K562 (cell line): ENCODE measurements at regions not wholly inside any gene's neighbourhood (a gene's known extent, or its start where the extent isn't known, plus 50 kb on each side); places are given as distances from the start of the nearest gene placed in this dataset.

Experiments
- ATAC-seq: fragments of 200-7000 bp; cut with Tn5 transposase; 3 replicates; pipeline ENCODE4 v1.9.1; 2020; ENCODE audit warnings: moderate library complexity
- BruUV-seq: library from RNA; stranded (reverse); fragments of 400-500 nt; replicated peaks from 2 replicates; lab custom pipeline; 2021; lab: Mats Ljungman, UMichigan
- CTCF ChIA-PET: fragments of 300-600 bp; formaldehyde crosslinking; extraction: SDS; loops from one replicate; lab custom pipeline; 2021; ENCODE audit warnings: low intra/inter-chr PET ratio; lab: Yijun Ruan, JAX
- POLR2A ChIA-PET: fragments of 300-600, 350-650 bp; sonication (Branson Sonifier 250); formaldehyde crosslinking; extraction: SDS; loops from one replicate; lab custom pipeline; 2021; ENCODE audit warnings: antibody characterized with exemption, inconsistent platforms; lab: Yijun Ruan, JAX
- DNase-seq, 4 experiments: peaks; one replicate each; pipeline versions ENCODE4 v3.0.0 to v3.0.0-alpha.2; 2011 to 2018; ENCODE audit warnings: low spot score in 3 of 4, mixed read lengths in 3 of 4; ENCODE audit errors: extremely low read depth in 1 of 4
- FAIRE-seq: peaks from 2 replicates; lab custom pipeline; 2011; peaks lifted over from hg19 to GRCh38; lab: Jason Lieb, UNC
- H2AFZ ChIP-seq: 2 replicates; pipeline ENCODE4 v1.6.0; 2011; ENCODE audit warnings: low read depth, low read length, control low read depth, inconsistent platforms
- H3K27ac ChIP-seq: fragments of 200-600 bp; 3 replicates; pipeline ENCODE4 v1.8.0; 2011; ENCODE audit warnings: low read depth, mild to moderate bottlenecking, control low read depth, inconsistent platforms, low read length, moderate library complexity, mixed read lengths; ENCODE audit errors: extremely low read depth
- H3K27me3 ChIP-seq, 2 experiments: fragments of 300-600 bp in 1 of 2; 2 replicates in 1 of 2; 3 replicates in 1 of 2; pipeline versions ENCODE4 v1.6.0 to v1.8.0; 2011; ENCODE audit warnings: inconsistent platforms in 2 of 2, low read length in 2 of 2, mild to moderate bottlenecking in 1 of 2, mixed read lengths in 1 of 2, moderate library complexity in 1 of 2; ENCODE audit not compliant: control insufficient read depth in 2 of 2, insufficient read depth in 2 of 2
- H3K36me3 ChIP-seq: fragments of 300-600 bp; 3 replicates; pipeline ENCODE4 v1.8.0; 2011; ENCODE audit warnings: mild to moderate bottlenecking, low read length, inconsistent platforms; ENCODE audit not compliant: control insufficient read depth, insufficient read depth
- H3K4me1 ChIP-seq, 2 experiments: fragments of 200-600 bp in 1 of 2; replicated peaks in 1 of 2; 2 replicates in 1 of 2; 3 replicates in 1 of 2; pipeline versions ENCODE4 v1.5.1 to v1.8.0; 2011; ENCODE audit warnings: inconsistent platforms in 2 of 2, low read length in 2 of 2, mild to moderate bottlenecking in 1 of 2, mixed read lengths in 1 of 2, moderate library complexity in 1 of 2; ENCODE audit not compliant: control insufficient read depth in 2 of 2, insufficient read depth in 2 of 2
- H3K4me2 ChIP-seq: 2 replicates; pipeline ENCODE4 v1.6.1; 2011; ENCODE audit warnings: low read length, control low read depth, inconsistent platforms, mixed read lengths; ENCODE audit not compliant: insufficient read depth
- H3K4me3 ChIP-seq: fragments of 200-600 bp; sonication (generic), shearing (Covaris generic); 2 replicates; pipeline ENCODE4 v1.5.1; 2016; ENCODE audit warnings: control low read depth, inconsistent platforms
- H3K79me2 ChIP-seq: fragments of 200-600 bp; 3 replicates; pipeline ENCODE4 v1.8.0; 2011; ENCODE audit warnings: low read length, inconsistent platforms; ENCODE audit not compliant: control insufficient read depth, insufficient read depth
- H3K9ac ChIP-seq, 2 experiments: 2 replicates each; pipeline versions ENCODE4 v1.6.0 to v1.6.1; 2011; ENCODE audit warnings: low read depth in 2 of 2, low read length in 2 of 2, control low read depth in 1 of 2, inconsistent platforms in 1 of 2, mild to moderate bottlenecking in 1 of 2, mixed read lengths in 1 of 2; ENCODE audit not compliant: insufficient read depth in 1 of 2
- H3K9me1 ChIP-seq: one replicate; pipeline ENCODE4 v1.6.0; 2011; ENCODE audit warnings: inconsistent platforms, mild to moderate bottlenecking, low read length, moderate library complexity; ENCODE audit not compliant: control insufficient read depth, insufficient read depth
- H3K9me3 ChIP-seq: replicated peaks from 2 replicates; pipeline ENCODE4 v1.5.1; 2011; ENCODE audit warnings: low read depth, low read length, inconsistent platforms; ENCODE audit not compliant: control insufficient read depth, insufficient read depth
- H4K20me1 ChIP-seq: replicated peaks from 2 replicates; pipeline ENCODE4 v1.6.1; 2011; ENCODE audit warnings: low read length, inconsistent platforms, mixed read lengths; ENCODE audit not compliant: control insufficient read depth, insufficient read depth
- CHD2 ChIP-seq: IDR thresholded peaks from 2 replicates; pipeline ENCODE4 v1.6.1; 2011; ENCODE audit warnings: low read depth, low read length
- FOXA3 ChIP-seq, 2 experiments: fragments of 450-650 bp in 1 of 2; sonication (generic) in 1 of 2; formaldehyde crosslinking; IDR thresholded peaks in 1 of 2; conservative IDR thresholded peaks in 1 of 2; 2 replicates each; pipeline versions ENCODE4 v1.4.0 to v1.8.0; 2020 to 2022; ENCODE audit warnings: mild to moderate bottlenecking in 2 of 2, missing genetic modification reagents in 1 of 2
- FOXM1 ChIP-seq, 2 experiments: fragments of 450-650 bp in 1 of 2; sonication (generic) in 1 of 2; formaldehyde crosslinking in 1 of 2; IDR thresholded peaks; 2 replicates each; pipeline versions ENCODE4 v1.6.1 to v1.9.0; 2017 to 2022; ENCODE audit warnings: low read depth in 2 of 2, mild to moderate bottlenecking in 2 of 2, missing genetic modification reagents in 1 of 2, moderate library complexity in 1 of 2
- HMGN3 ChIP-seq: IDR thresholded peaks from 2 replicates; pipeline ENCODE4 v1.6.1; 2011; ENCODE audit warnings: borderline replicate concordance, low read depth, mild to moderate bottlenecking, mixed read lengths, low read length; ENCODE audit not compliant: insufficient read length; ENCODE audit errors: extremely low read depth
- KDM2B ChIP-seq: fragments of 250-450 bp; sonication (Bioruptor Pico); IDR thresholded peaks from 2 replicates; pipeline ENCODE4 v1.8.0; 2021; ENCODE audit warnings: mild to moderate bottlenecking, moderate library complexity
- NFIC ChIP-seq: fragments of 450-650 bp; IDR thresholded peaks from 2 replicates; pipeline ENCODE4 v1.6.1; 2017; ENCODE audit warnings: mild to moderate bottlenecking, inconsistent platforms
- PHF21A ChIP-seq: fragments of 450-650 bp; IDR thresholded peaks from 2 replicates; pipeline ENCODE4 v1.6.1; 2017; ENCODE audit warnings: low read depth, borderline replicate concordance
- POLR2H ChIP-seq: IDR thresholded peaks from 2 replicates; pipeline ENCODE4 v1.6.1; 2016; ENCODE audit warnings: missing genetic modification characterization, low read depth, mild to moderate bottlenecking, control low read depth, missing compliant biosample characterization, moderate library complexity
- RBFOX2 ChIP-seq: fragments of 200-400 bp; formaldehyde crosslinking; IDR thresholded peaks from 2 replicates; pipeline ENCODE4 v1.6.1; 2017; ENCODE audit warnings: low read depth, mild to moderate bottlenecking, low read length, moderate library complexity
- SP2 ChIP-seq: IDR thresholded peaks from 2 replicates; pipeline ENCODE4 v1.6.1; 2011; ENCODE audit warnings: mild to moderate bottlenecking, low read depth, low read length, moderate library complexity; ENCODE audit not compliant: poor library complexity, severe bottlenecking; ENCODE audit errors: extremely low read depth
- SRF ChIP-seq, 2 experiments: fragments of 250-450, 450-650 bp in 1 of 2; sonication (Bioruptor Pico) in 1 of 2; sonication (generic) in 1 of 2; formaldehyde crosslinking; IDR thresholded peaks; 2 replicates each; pipeline versions ENCODE4 v1.5.0 to v1.5.1; 2020 to 2022; ENCODE audit warnings: mild to moderate bottlenecking in 1 of 2, missing genetic modification reagents in 1 of 2
- ZNF398 ChIP-seq: fragments of 250-450 bp; sonication (Bioruptor Pico); IDR thresholded peaks from 2 replicates; pipeline ENCODE4 v1.8.0; 2021; ENCODE audit warnings: moderate library complexity, mild to moderate bottlenecking, inconsistent platforms
- ZNF445 ChIP-seq: fragments of 250-450 bp; sonication (Bioruptor Pico); IDR thresholded peaks from 2 replicates; pipeline ENCODE4 v1.4.0; 2020; ENCODE audit warnings: low read depth, mild to moderate bottlenecking, moderate library complexity
- ZNF583 ChIP-seq: fragments of 250-450 bp; sonication (Bioruptor Pico); IDR thresholded peaks from 2 replicates; pipeline ENCODE4 v1.4.0; 2020
- ZNF79 ChIP-seq: fragments of 250-450 bp; sonication (Bioruptor Pico); IDR thresholded peaks from 2 replicates; pipeline ENCODE4 v1.4.0; 2020; ENCODE audit warnings: low read depth, mild to moderate bottlenecking, moderate library complexity
- ZSCAN32 ChIP-seq: fragments of 450-650 bp; formaldehyde crosslinking; IDR thresholded peaks from 2 replicates; pipeline ENCODE4 v1.4.0; 2020; ENCODE audit warnings: mild to moderate bottlenecking, moderate library complexity
- WGBS: fragments of 100-300 bp; shearing (Covaris generic); methylation state at CpG from one replicate; pipeline ENCODE4 v1.1.6; 2016; ENCODE audit warnings: low coverage, mixed read lengths; ENCODE audit not compliant: insufficient coverage; ENCODE audit errors: missing lambda C conversion rate; 5-methylcytosine and 5-hydroxymethylcytosine counted together
- in situ Hi-C: fragments of 300-500 bp; cut with MboI; formaldehyde crosslinking; loops from 4 replicates; pipeline ENCODE4 v1.15.0; 2018; ENCODE audit warnings: inconsistent platforms, mixed read lengths
- intact Hi-C: fragments of 100-400 bp; cut with micrococcal nuclease; formaldehyde crosslinking; loops from 2 replicates; pipeline ENCODE4 v1.14.2; 2022
- TF ChIP-seq, protein P1 (sequence below): fragments of 250-450 bp; sonication (Bioruptor Pico); IDR thresholded peaks from 2 replicates; pipeline ENCODE4 v1.8.0; 2022; ENCODE audit warnings: inconsistent platforms
- TF ChIP-seq, protein P2 (sequence below): fragments of 450-650 bp; formaldehyde crosslinking; conservative IDR thresholded peaks from 2 replicates; pipeline ENCODE4 v1.4.0; 2022; ENCODE audit warnings: mild to moderate bottlenecking, missing genetic modification characterization

GRCh38 chr5:158202801-158203200 lies 343.9 kb upstream of the CLINT1 start (continued):
- TF ChIP-seq, protein P1, sequence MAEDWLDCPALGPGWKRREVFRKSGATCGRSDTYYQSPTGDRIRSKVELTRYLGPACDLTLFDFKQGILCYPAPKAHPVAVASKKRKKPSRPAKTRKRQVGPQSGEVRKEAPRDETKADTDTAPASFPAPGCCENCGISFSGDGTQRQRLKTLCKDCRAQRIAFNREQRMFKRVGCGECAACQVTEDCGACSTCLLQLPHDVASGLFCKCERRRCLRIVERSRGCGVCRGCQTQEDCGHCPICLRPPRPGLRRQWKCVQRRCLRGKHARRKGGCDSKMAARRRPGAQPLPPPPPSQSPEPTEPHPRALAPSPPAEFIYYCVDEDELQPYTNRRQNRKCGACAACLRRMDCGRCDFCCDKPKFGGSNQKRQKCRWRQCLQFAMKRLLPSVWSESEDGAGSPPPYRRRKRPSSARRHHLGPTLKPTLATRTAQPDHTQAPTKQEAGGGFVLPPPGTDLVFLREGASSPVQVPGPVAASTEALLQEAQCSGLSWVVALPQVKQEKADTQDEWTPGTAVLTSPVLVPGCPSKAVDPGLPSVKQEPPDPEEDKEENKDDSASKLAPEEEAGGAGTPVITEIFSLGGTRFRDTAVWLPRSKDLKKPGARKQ (CRISPR knock-in tag): no peak
- no peak for TF ChIP-seq NFIC
- no peak for TF ChIP-seq POLR2H (tag)
- no peak for TF ChIP-seq RBFOX2
- TF ChIP-seq ZSCAN32: no peak
- TF ChIP-seq, protein P2, sequence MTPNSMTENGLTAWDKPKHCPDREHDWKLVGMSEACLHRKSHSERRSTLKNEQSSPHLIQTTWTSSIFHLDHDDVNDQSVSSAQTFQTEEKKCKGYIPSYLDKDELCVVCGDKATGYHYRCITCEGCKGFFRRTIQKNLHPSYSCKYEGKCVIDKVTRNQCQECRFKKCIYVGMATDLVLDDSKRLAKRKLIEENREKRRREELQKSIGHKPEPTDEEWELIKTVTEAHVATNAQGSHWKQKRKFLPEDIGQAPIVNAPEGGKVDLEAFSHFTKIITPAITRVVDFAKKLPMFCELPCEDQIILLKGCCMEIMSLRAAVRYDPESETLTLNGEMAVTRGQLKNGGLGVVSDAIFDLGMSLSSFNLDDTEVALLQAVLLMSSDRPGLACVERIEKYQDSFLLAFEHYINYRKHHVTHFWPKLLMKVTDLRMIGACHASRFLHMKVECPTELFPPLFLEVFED (CRISPR knock-in tag): no peak
- TF ChIP-seq SRF (CRISPR knock-in tag; IDR thresholded peaks at IDR 0.05): no peak
- no peak for TF ChIP-seq ZNF445 (CRISPR knock-in tag)
- TF ChIP-seq PHF21A: no peak

DNA sequence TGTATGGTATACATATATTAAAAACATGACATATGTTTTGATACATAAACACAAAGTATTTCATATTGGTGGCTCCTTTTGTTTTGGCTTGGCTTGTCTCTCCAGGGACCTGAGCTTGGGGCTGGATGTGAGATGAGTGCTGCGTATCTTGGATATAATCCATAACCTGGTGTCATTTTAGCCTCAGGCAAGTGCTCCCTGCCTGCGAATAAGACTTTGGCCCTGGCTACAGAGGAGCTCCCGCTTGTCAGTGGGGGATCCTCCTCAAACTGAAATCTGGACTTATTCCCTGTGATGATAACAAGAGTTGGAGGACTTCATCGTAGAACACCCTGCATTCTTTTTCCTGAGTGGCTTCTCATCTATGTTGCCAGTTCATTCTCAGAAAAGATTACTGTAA lies 341.7 kb upstream of the CLINT1 start:
- Histone ChIP-seq H3K4me2 (no peak overlapping the region), H3K4me3 (no peak overlapping the region), H4K20me1 (no peaks in the 10 kb centered on the region), H3K79me2 (no peaks in the 10 kb centered on the region), H3K27me3 (no peaks in the 10 kb centered on the region; a peak in 1 of 5 replicates), H3K4me1 (no peaks in the 10 kb centered on the region), H3K9me3 (no peaks in the 10 kb centered on the region), H3K36me3 (no peaks in the 10 kb centered on the region), H3K9ac (no peak overlapping the region), H3K27ac (no peak overlapping the region), H2AFZ (no peak overlapping the region), H3K9me1 (no peaks in the 10 kb centered on the region)
- FAIRE-seq (no peak), ATAC-seq (no peak), DNase-seq (no peak)
- 0% methylated on average over 4 of the region's 4 CpGs for WGBS
- no TSS peak for BruUV-seq
- intact Hi-C loops (no loop called here), in situ Hi-C loops (no loop called here)
- ChIA-PET CTCF (no interaction called here), POLR2A (no interaction called here)
- TF ChIP-seq HMGN3: no peak
- TF ChIP-seq KDM2B (CRISPR knock-in tag): no peak
- no peak for TF ChIP-seq ZNF398 (CRISPR knock-in tag)
- TF ChIP-seq FOXA3 (CRISPR knock-in tag; conservative IDR thresholded peaks at IDR 0.05 in 1 of 2, IDR thresholded peaks at IDR 0.05 in 1 of 2): no peak
- no peak for TF ChIP-seq ZNF583 (CRISPR knock-in tag)
- no peak for TF ChIP-seq ZNF79
- TF ChIP-seq SP2: no peak
- no peak for TF ChIP-seq CHD2
- no peak for TF ChIP-seq FOXM1 (IDR thresholded peaks at IDR 0.05; ENCODE audit: low read depth)
- TF ChIP-seq FOXM1 (CRISPR knock-in tag; IDR thresholded peaks at IDR 0.05; ENCODE audit: low read depth): no peak
